GM12874 (cell line): ENCODE measurements at regions not wholly inside any gene's neighbourhood (a gene's known extent, or its start where the extent isn't known, plus 50 kb on each side); places are given as distances from the start of the nearest gene placed in this dataset.

ENCODE experiments used
- TF ChIP-seq, protein P1 (sequence below): IDR thresholded peaks from 2 replicates; pipeline ENCODE4 v1.5.1; 2011; ENCODE audit warnings: low read depth, mild to moderate bottlenecking, control low read depth, low read length, moderate library complexity; ENCODE audit not compliant: insufficient read depth

DNA sequence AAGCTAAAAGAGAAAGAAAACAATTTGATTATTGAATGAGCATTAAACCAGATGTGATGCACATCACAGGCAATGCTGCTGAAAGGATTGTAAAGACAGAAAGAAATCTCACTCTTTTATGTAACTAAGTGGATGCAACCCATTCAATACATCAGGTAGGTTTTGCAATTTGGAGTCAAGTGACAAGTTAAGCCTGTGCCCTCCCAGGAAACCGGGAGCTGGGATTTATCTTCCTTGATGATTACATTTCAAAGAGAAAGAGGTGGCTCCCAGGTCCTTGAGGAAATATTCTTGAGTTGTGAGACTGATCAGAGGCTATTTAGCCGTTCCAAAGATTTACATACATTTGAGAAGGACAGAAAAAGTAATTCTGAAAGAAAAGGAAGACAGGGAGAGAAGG, 219.0 kb upstream of the PROK2 start:
- TF ChIP-seq, protein P1, sequence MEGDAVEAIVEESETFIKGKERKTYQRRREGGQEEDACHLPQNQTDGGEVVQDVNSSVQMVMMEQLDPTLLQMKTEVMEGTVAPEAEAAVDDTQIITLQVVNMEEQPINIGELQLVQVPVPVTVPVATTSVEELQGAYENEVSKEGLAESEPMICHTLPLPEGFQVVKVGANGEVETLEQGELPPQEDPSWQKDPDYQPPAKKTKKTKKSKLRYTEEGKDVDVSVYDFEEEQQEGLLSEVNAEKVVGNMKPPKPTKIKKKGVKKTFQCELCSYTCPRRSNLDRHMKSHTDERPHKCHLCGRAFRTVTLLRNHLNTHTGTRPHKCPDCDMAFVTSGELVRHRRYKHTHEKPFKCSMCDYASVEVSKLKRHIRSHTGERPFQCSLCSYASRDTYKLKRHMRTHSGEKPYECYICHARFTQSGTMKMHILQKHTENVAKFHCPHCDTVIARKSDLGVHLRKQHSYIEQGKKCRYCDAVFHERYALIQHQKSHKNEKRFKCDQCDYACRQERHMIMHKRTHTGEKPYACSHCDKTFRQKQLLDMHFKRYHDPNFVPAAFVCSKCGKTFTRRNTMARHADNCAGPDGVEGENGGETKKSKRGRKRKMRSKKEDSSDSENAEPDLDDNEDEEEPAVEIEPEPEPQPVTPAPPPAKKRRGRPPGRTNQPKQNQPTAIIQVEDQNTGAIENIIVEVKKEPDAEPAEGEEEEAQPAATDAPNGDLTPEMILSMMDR: no peak

GRCh38 chr3:72001758-72002157, 216.8 kb upstream of the PROK2 start:
- TF ChIP-seq, protein P1: no peak

DNA sequence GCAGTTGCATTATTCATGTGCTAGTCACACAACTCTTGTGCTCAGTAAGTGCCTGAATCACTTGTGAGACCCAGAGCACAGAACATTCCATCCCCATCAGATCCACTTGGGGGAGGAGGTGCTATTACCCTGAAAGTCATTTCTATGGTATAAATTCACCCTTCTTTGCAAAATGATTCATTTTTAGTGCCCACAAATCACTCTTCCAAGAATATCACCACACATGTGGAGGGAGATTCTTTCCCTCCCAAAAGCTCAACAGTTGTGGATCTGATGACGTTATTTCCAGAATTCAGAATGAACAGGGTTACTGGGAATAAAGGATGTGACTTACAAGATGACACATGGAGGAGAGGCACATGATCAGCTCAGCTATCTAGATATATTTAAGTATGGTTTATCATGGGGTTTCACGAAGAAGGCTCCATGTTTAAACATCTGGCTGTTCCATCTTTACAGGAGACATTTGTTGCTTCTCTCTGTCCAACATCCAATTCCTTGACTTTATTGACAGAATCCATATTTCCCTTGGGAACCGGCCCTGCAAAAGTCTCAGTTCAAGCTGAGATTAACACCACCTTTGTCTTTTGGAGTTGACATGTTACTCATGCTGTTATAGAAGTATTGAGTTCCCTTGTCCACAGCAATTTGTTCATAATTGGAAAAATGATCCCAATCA, 214.2 kb upstream of the PROK2 start:
- TF ChIP-seq, protein P1: no peak

- TF ChIP-seq, protein P1: no peak
These were observed 212.2 kb upstream of the PROK2 start for GRCh38 chr3:71997066-71997653.

DNA sequence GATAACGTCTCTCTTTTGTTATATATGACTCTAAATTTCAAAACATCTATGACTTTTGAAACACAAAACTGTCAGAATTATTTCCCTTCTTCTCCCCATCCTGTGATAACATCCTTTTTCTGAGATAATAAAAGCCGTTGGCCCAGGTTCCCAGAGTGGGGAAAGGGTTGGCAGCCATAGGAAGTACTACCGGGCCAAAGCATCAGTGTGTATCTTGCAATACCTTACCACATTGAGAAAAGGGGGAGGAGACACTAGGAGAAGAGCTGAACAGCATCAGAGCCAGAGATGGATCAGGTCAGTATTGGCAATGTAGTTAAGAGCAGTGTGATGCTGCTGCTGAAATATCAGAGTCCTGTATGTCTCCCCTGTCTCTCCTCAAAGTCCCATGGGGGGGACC, 210.0 kb upstream of the PROK2 start:
- TF ChIP-seq, protein P1: no peak

DNA sequence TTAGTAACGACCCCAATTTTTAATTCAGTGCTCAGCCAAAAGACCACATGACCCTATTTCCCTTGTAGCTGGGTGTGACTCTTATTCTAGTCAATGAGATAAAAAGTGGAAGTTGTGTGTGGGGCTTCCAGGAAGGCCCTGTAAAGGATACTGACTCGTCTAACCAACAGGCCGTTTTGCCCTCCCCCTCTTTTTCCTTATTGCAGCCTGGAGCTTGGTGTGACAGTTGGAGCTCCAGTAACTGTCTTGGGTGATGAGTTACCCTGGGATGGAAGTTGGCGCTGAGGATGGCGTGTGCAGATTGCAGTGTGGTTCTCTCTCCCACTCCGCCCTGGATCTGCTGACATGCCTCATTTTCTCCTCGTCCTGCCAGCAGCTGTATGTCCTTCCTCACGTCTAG, 209.3 kb upstream of the PROK2 start:
- TF ChIP-seq, protein P1: no peak

GRCh38 chr3:71991681-71992080, 206.7 kb upstream of the PROK2 start:
- TF ChIP-seq, protein P1: no peak

DNA sequence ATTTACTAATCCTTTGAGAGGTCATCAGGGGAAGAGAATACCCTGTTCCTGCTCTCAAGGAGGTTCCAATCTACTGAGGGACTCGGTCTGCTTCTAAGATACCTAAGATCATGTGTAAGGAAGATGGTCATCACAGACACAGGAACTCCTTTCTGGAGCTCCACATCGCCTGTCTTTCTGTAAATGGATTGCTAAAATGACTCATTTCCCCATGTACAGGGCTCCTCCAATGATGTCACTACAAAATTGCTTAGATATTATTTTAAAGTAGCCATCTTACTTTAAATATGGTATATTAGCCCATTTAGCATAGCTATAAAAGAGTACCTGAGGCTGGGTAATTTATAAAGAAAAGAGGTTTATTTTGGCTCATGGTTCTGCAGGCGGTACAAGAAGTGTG, 206.1 kb upstream of the PROK2 start:
- TF ChIP-seq, protein P1: no peak
